ENCODE measurements at regions not wholly inside any gene's neighbourhood (a gene's known extent, or its start where the extent isn't known, plus 50 kb on each side); places are given as distances from the start of the nearest gene placed in this dataset.
"Not testable (repeated sequence)": the region's sequence is repeated elsewhere in the genome, so short reads cannot be mapped to it uniquely, and the experiment has no call there.

DNA sequence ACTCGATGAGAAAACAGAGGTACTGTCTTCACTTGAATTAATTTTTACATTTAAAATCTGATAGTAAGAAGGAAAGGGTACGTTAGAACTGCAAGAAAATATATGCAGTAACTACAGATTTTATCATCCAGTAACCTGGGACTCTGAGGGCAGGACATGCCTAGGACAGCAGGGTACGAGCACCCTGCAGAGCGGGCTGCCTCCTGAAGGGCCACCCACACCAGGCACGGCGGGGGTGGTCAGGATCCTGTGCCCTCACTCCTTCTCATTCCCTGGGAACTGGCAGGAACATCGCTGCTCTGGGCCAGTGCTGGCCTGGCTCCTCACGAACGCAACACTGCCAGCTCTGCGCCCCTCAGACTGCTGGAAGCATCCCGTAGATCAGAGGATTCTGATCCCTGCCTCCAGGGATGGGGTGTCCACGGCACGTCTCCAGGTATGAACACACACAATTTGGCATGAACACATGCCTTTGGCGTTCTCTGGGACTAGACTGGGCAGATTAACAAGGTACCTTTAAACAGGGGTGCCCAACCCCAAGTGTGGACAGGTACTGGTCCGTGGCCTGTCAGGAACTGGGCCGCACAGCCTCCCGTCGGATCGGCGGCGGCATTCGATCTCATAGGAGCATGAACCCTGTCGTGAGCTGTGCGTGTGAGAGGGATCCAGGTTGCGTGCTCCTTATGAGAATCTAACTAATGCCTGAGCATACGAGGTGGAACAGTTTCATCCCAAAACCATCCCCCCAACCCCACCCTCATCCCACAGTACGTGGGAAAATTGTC, 99.3 kb upstream of the FAM20C start:
- peaks cover 12% of the 10 kb centered on the region for H3K27me3 Mint-ChIP-seq
- H3K4me3 Mint-ChIP-seq, result no peak overlapping the region
- H3K9me3 Mint-ChIP-seq, result peaks cover under 1% of the 10 kb centered on the region
- no peaks in the 10 kb centered on the region for H3K36me3 Mint-ChIP-seq (ENCODE audit: low read depth)
- peaks cover 18% of the 10 kb centered on the region for H3K4me1 Mint-ChIP-seq (ENCODE audit: low read depth)
- H3K27ac Mint-ChIP-seq, result no peak overlapping the region

- peaks cover 13% of the 10 kb centered on the region for H3K4me1 Mint-ChIP-seq (ENCODE audit: low read depth)
- H3K27ac Mint-ChIP-seq, result no peak overlapping the region
- peaks cover 4% of the 10 kb centered on the region for H3K9me3 Mint-ChIP-seq
- H3K36me3 Mint-ChIP-seq (ENCODE audit: low read depth), result no peaks in the 10 kb centered on the region
- H3K4me3 Mint-ChIP-seq, result no peak overlapping the region
- H3K27me3 Mint-ChIP-seq, result peaks cover 12% of the 10 kb centered on the region
These were observed 98.0 kb upstream of the FAM20C start for GRCh38 chr7:94251-94801.

DNA sequence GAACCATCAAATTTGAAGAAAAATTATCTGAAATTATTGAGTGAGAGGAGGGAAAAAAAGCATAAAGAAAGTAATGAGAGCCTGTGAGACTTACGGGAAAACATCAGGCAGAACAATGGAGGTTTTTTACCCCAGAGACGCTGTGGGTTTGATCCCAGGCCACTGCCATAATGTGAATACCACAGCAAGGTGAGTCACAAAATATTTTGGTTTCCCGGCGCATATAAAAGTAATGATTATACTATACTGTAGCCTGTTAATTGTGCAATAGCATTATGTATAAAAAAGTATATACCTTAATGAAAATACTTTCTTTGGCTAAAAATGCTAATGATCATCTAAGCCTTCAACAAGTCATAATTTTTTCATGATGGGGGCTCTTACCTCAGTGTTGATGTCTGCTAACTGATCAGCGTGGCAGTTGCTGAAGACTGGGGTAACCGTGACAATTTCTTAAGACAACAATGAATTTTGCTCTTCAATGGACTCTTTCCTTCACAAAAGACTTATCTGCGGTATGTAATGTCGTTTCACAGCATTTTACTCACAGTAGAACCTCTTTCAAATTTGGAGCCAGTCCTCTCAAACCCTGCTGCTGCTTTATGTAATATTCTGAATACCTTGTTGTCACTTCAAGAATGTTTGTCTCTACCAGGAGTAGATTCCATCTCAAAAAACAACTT, 97.0 kb upstream of the FAM20C start:
- H3K36me3 Mint-ChIP-seq (ENCODE audit: low read depth), result no peaks in the 10 kb centered on the region
- peaks cover 17% of the 10 kb centered on the region for H3K27me3 Mint-ChIP-seq
- no peak overlapping the region for H3K27ac Mint-ChIP-seq
- peaks cover 5% of the 10 kb centered on the region for H3K4me1 Mint-ChIP-seq (ENCODE audit: low read depth)
- H3K9me3 Mint-ChIP-seq, result peaks cover 4% of the 10 kb centered on the region
- no peak overlapping the region for H3K4me3 Mint-ChIP-seq

GRCh38 chr7:95863-96260, 96.5 kb upstream of the FAM20C start:
- H3K4me3 Mint-ChIP-seq, result no peak overlapping the region
- H3K36me3 Mint-ChIP-seq (ENCODE audit: low read depth), result no peaks in the 10 kb centered on the region
- H3K27me3 Mint-ChIP-seq, result peaks cover 17% of the 10 kb centered on the region
- H3K9me3 Mint-ChIP-seq, result peaks cover 4% of the 10 kb centered on the region
- no peaks in the 10 kb centered on the region for H3K4me1 Mint-ChIP-seq (ENCODE audit: low read depth)
- H3K27ac Mint-ChIP-seq, result no peak overlapping the region

DNA sequence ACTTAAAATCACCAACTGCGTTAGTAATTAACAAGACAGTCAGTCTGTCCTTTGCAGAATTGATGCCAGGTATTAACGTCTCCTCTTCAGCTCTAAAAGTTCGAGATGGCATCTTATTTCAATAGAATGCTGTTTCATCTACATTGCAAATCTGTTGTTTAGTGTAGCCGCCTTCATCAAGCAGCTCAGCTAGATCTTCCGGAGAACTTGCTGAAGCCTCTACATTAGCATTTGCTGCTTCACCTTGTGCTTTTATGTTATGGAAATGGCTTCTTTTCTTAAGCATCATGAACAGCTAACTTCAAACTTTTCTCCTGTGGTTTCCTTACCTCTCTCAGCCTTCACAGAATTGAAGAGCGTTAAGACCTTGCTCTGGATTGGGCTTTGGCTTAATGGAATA, 95.5 kb upstream of the FAM20C start:
- no peaks in the 10 kb centered on the region for H3K4me1 Mint-ChIP-seq (ENCODE audit: low read depth)
- no peaks in the 10 kb centered on the region for H3K36me3 Mint-ChIP-seq (ENCODE audit: low read depth)
- H3K4me3 Mint-ChIP-seq, result no peak overlapping the region
- peaks cover 4% of the 10 kb centered on the region for H3K9me3 Mint-ChIP-seq
- H3K27me3 Mint-ChIP-seq, result peaks cover 17% of the 10 kb centered on the region
- H3K27ac Mint-ChIP-seq, result no peak overlapping the region

GRCh38 chr7:97310-97841, 95.0 kb upstream of the FAM20C start:
- Mint-ChIP-seq H3K4me3 (no peak overlapping the region), H3K27me3 (peaks cover 14% of the 10 kb centered on the region), H3K9me3 (peaks cover 4% of the 10 kb centered on the region), H3K36me3 (ENCODE audit: low read depth) (no peaks in the 10 kb centered on the region), H3K4me1 (ENCODE audit: low read depth) (no peaks in the 10 kb centered on the region), H3K27ac (no peak overlapping the region)

DNA sequence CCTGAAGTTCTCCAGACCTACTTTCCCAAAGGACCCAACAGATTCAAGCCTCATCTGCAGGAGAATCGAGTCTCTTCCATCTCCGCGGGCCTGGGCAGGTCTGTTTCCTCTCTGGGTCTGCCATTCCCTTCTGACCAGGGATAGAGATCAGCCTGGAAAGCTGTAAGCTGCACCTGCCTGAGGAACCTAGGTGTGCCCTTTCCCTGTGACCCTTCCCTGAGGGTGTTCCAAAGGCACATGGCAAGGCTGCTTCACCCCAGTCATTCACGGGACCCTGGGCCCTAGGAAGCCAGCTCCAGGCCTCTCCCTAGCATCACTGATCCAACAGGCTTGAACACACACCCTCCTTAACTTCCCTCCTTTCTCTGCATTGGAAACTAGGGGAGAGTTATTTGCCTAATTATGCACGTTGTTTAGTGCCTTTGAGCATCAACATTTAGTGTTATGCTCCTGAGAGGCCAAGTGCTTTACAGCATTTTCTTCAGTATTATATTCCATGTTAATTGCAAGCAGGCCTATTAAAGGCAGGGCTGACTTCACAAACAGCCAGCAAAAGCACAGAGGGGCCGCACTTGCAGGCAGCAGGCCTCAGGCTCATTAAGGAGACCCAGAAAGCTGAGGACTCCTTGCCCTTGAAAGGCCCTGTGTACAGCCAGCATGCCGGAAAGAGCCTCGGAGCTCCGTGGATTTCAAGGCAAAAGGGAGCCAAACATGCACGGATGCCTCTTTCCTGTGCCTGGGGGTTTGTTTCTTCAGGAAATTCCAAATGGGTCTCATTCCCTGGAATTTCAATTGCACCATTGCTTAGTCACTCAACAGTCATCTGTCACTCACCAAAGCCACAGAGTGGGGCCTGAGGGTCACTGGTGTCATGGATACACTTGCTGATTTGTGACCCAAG, 91.0 kb upstream of the FAM20C start:
- H3K9me3 Mint-ChIP-seq, result peaks cover 4% of the 10 kb centered on the region
- H3K36me3 Mint-ChIP-seq (ENCODE audit: low read depth), result no peaks in the 10 kb centered on the region
- peaks cover 12% of the 10 kb centered on the region for H3K27me3 Mint-ChIP-seq
- no peak overlapping the region for H3K4me3 Mint-ChIP-seq
- H3K27ac Mint-ChIP-seq, result no peak overlapping the region
- no peaks in the 10 kb centered on the region for H3K4me1 Mint-ChIP-seq (ENCODE audit: low read depth)

DNA sequence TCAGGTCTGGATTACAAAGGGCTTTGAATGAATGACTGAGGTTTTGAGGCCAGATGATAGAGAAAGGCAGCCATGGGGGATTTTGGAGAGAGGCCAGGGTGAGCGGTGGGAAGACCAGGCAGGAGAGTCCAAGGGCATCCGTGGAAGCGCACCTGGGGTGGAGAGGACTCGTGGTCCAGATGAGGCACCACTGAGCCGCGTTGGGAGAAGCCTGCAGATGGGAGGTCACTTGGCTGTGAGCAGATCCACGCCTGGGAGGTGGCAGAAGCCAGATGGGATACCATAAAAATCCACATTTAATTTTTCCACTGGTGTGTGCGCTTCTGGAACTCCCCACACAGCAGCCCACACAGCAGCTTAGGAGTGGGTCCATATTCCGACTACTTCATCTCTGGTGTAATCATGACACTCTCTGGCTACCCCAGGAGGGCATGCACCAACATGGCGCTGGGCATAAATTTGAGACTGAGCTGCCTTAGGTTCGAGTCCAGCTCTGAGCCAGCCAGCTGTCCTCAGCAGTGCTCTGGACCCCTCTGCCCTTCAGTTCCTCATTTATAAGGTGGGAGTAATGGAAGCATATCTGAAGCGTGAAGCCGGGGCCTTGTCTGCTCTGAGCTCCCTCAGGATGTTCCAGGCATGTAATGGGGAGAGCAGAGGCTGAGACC, 90.2 kb upstream of the FAM20C start:
- Mint-ChIP-seq H3K4me3 (no peak overlapping the region), H3K27ac (no peak overlapping the region), H3K9me3 (peaks cover 4% of the 10 kb centered on the region), H3K36me3 (ENCODE audit: low read depth) (no peaks in the 10 kb centered on the region), H3K27me3 (peaks cover 20% of the 10 kb centered on the region), H3K4me1 (ENCODE audit: low read depth) (no peaks in the 10 kb centered on the region)

DNA sequence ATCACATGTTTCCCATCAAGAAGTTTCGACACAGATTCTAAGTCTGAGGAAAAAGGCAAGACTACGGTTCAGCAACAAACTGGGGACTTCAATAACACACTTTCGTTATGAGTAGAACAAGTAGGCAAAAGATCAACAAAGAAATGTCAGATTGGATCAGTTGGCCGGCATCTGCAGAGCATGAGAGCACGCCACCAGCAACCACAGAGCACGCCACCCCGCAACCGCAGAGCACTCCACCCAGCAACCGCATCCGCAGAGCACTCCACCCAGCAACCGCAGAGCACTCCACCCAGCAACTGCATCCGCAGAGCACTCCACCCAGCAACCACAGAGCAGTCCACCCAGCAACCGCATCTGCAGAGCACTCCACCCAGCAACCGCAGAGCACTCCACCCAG, 89.7 kb upstream of the FAM20C start:
- Mint-ChIP-seq H3K4me1 (ENCODE audit: low read depth) (no peaks in the 10 kb centered on the region), H3K9me3 (peaks cover 4% of the 10 kb centered on the region), H3K4me3 (no peak overlapping the region), H3K27me3 (peaks cover 21% of the 10 kb centered on the region), H3K27ac (no peak overlapping the region), H3K36me3 (ENCODE audit: low read depth) (no peaks in the 10 kb centered on the region)

- H3K4me3 Mint-ChIP-seq; H3K27ac Mint-ChIP-seq; H3K36me3 Mint-ChIP-seq (ENCODE audit: low read depth); H3K4me1 Mint-ChIP-seq (ENCODE audit: low read depth); H3K9me3 Mint-ChIP-seq: not testable (repeated sequence)
- peaks cover 21% of the 10 kb centered on the region for H3K27me3 Mint-ChIP-seq
These were observed 88.4 kb upstream of the FAM20C start for GRCh38 chr7:103981-104380.

GRCh38 chr7:105002-105401, 87.4 kb upstream of the FAM20C start:
- Mint-ChIP-seq H3K4me1 (ENCODE audit: low read depth) (no peaks in the 10 kb centered on the region), H3K27ac (no peak overlapping the region), H3K36me3 (ENCODE audit: low read depth) (no peaks in the 10 kb centered on the region), H3K9me3 (no peaks in the 10 kb centered on the region), H3K27me3 (peaks cover 16% of the 10 kb centered on the region), H3K4me3 (no peak overlapping the region)

DNA sequence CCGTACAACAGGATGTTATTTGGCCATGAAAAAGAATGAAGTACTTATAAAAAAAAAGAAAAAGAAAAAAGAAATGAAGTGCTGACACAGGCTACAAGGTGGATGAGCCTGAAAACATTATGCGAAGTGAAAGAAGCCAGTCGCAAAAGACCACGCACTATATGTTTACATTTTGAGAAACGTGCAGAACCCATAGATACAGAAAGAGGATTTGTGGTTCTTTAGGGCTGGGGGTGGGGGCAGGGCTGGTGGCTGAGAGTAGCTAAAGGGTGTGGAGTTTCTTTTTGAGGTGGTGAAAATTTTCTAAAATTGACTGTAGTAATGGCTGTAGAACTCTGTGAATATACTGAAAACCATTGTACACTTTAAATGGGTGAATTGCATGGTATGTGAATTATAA, 86.0 kb upstream of the FAM20C start:
- Mint-ChIP-seq H3K36me3 (ENCODE audit: low read depth) (no peaks in the 10 kb centered on the region), H3K4me1 (ENCODE audit: low read depth) (no peaks in the 10 kb centered on the region), H3K9me3 (peaks cover 3% of the 10 kb centered on the region), H3K4me3 (no peak overlapping the region), H3K27ac (no peak overlapping the region), H3K27me3 (peaks cover 20% of the 10 kb centered on the region)

DNA sequence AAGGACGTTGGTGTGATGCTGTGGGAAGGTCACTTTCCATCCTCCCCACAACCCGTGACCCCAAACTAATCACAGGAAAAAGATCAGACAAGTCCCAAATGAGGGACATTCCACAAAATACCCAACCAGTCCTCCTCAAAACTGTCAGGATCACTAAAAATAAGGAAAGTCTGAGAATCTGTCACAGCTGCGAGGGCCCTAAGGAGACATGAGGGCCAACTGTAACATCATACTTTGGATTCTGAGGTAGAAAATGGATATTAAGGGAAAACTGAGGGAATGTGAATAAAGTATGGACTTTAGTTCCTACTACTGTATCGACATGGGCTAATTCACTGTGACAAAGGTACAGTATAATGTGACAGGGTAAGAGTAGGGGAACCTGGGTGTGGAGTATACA, 85.1 kb upstream of the FAM20C start:
- no peaks in the 10 kb centered on the region for H3K4me1 Mint-ChIP-seq (ENCODE audit: low read depth)
- no peaks in the 10 kb centered on the region for H3K36me3 Mint-ChIP-seq (ENCODE audit: low read depth)
- H3K27me3 Mint-ChIP-seq, result peaks cover 28% of the 10 kb centered on the region
- H3K9me3 Mint-ChIP-seq, result peaks cover 10% of the 10 kb centered on the region
- no peak overlapping the region for H3K27ac Mint-ChIP-seq
- H3K4me3 Mint-ChIP-seq, result no peak overlapping the region

- H3K36me3 Mint-ChIP-seq (ENCODE audit: low read depth), result peaks cover 2% of the 10 kb centered on the region
- peaks cover 35% of the 10 kb centered on the region for H3K27me3 Mint-ChIP-seq
- no peak overlapping the region for H3K4me3 Mint-ChIP-seq
- H3K4me1 Mint-ChIP-seq (ENCODE audit: low read depth), result no peaks in the 10 kb centered on the region
- H3K27ac Mint-ChIP-seq, result no peak overlapping the region
- H3K9me3 Mint-ChIP-seq, result peaks cover 15% of the 10 kb centered on the region
These were observed 84.5 kb upstream of the FAM20C start for GRCh38 chr7:107907-108306.

Data from stimulated activated naive CD8-positive, alpha-beta T cell treated with anti-CD3 and anti-CD28 coated beads, Interleukin-15, Interleukin-2, amounts not matched to agents 100 ng/mL and 50 ng/mL, for 24 hours (primary cell).